WTC11 (cell line): ENCODE measurements at regions not wholly inside any gene's neighbourhood (a gene's known extent, or its start where the extent isn't known, plus 50 kb on each side); places are given as distances from the start of the nearest gene placed in this dataset.

ENCODE experiments used
- ATAC-seq: fragments of 200-7000 bp; cut with Tn5 transposase; 2 replicates; pipeline ENCODE4 v1.10.0; 2021; ENCODE audit warnings: mild to moderate bottlenecking, moderate library complexity
- CTCF ChIA-PET: fragments of 300-600 bp; sonication (Branson Sonifier 250); formaldehyde crosslinking; loops from one replicate; lab custom pipeline; 2021; ENCODE audit warnings: antibody characterized with exemption; lab: Charles Lee
- POLR2A ChIA-PET: fragments of 350-600 bp; sonication (Branson Sonifier 250); formaldehyde crosslinking; loops from one replicate; lab custom pipeline; 2021; ENCODE audit warnings: antibody characterized with exemption; lab: Charles Lee
- DNase-seq: peaks from one replicate; pipeline ENCODE4 v3.0.0; 2021; ENCODE audit warnings: low spot score
- H3K27ac Mint-ChIP-seq: 2 replicates; pipeline ENCODE4 v1.8.0; 2021; ENCODE audit warnings: mixed read lengths
- H3K27me3 Mint-ChIP-seq: 2 replicates; pipeline ENCODE4 v1.8.0; 2021; ENCODE audit warnings: low read depth, mild to moderate bottlenecking, moderate library complexity, mixed read lengths
- H3K36me3 Mint-ChIP-seq: 2 replicates; pipeline ENCODE4 v1.8.0; 2021; ENCODE audit warnings: mixed read lengths
- H3K4me1 Mint-ChIP-seq: 2 replicates; pipeline ENCODE4 v1.8.0; 2022; ENCODE audit warnings: mixed read lengths
- H3K4me3 Mint-ChIP-seq: 2 replicates; pipeline ENCODE4 v1.8.0; 2021; ENCODE audit warnings: mild to moderate bottlenecking, moderate library complexity, mixed read lengths
- H3K9me3 Mint-ChIP-seq: 2 replicates; pipeline ENCODE4 v1.8.0; 2021; ENCODE audit warnings: mixed read lengths
- CREM ChIP-seq: sonication (generic); formaldehyde crosslinking; IDR thresholded peaks from 2 replicates; pipeline ENCODE4 v1.8.1; 2022; ENCODE audit warnings: mild to moderate bottlenecking, missing genetic modification reagents, moderate library complexity
- FOXJ3 ChIP-seq: sonication (generic); formaldehyde crosslinking; IDR thresholded peaks from 2 replicates; pipeline ENCODE4 v1.9.0; 2021; ENCODE audit warnings: missing genetic modification reagents, mild to moderate bottlenecking, borderline replicate concordance
- IRF2 ChIP-seq: sonication (generic); formaldehyde crosslinking; IDR thresholded peaks from 2 replicates; pipeline ENCODE4 v1.8.0; 2022; ENCODE audit warnings: low read depth, missing genetic modification reagents, borderline replicate concordance
- MYBL2 ChIP-seq: sonication (generic); formaldehyde crosslinking; IDR thresholded peaks from 2 replicates; pipeline ENCODE4 v1.8.1; 2023; ENCODE audit warnings: mild to moderate bottlenecking, moderate library complexity, missing genetic modification reagents
- PRRX2 ChIP-seq: fragments of 250-450 bp; sonication (Bioruptor Pico); IDR thresholded peaks from 2 replicates; pipeline ENCODE4 v1.8.0; 2021; ENCODE audit warnings: mild to moderate bottlenecking
- TEAD4 ChIP-seq: sonication (generic); formaldehyde crosslinking; IDR thresholded peaks from 2 replicates; pipeline ENCODE4 v1.8.0; 2022; ENCODE audit warnings: mild to moderate bottlenecking, missing genetic modification reagents
- ZNF121 ChIP-seq: sonication (generic); formaldehyde crosslinking; IDR thresholded peaks from 2 replicates; pipeline ENCODE4 v1.8.0; 2023; ENCODE audit warnings: missing genetic modification reagents
- ZSCAN18 ChIP-seq: fragments of 250-450 bp; sonication (Bioruptor Pico); IDR thresholded peaks from 2 replicates; pipeline ENCODE4 v2.1.2; 2022; ENCODE audit warnings: mild to moderate bottlenecking, moderate library complexity
- TF ChIP-seq, protein P1 (sequence below): sonication (generic); formaldehyde crosslinking; IDR thresholded peaks from 2 replicates; pipeline ENCODE4 v1.8.0; 2022; ENCODE audit warnings: mild to moderate bottlenecking, missing genetic modification reagents
- TF ChIP-seq, protein P2 (sequence below): fragments of 250-450 bp; sonication (Bioruptor Pico); IDR thresholded peaks from 2 replicates; pipeline ENCODE4 v1.9.0; 2021; ENCODE audit warnings: mild to moderate bottlenecking, borderline replicate concordance
- TF ChIP-seq, protein P3 (sequence below): sonication (generic); formaldehyde crosslinking; IDR thresholded peaks from 2 replicates; pipeline ENCODE4 v1.8.1; 2022; ENCODE audit warnings: low read depth, mild to moderate bottlenecking, moderate library complexity, missing genetic modification reagents, borderline replicate concordance
- TF ChIP-seq, protein P4 (sequence below): sonication (generic); formaldehyde crosslinking; IDR thresholded peaks from 2 replicates; pipeline ENCODE4 v1.8.0; 2023; ENCODE audit warnings: missing genetic modification reagents, mild to moderate bottlenecking, borderline replicate concordance
- TF ChIP-seq, protein P5 (sequence below): sonication (generic); formaldehyde crosslinking; IDR thresholded peaks from 2 replicates; pipeline ENCODE4 v1.8.1; 2022; ENCODE audit warnings: missing genetic modification reagents, borderline replicate concordance
- TF ChIP-seq, protein P6 (sequence below): fragments of 250-450 bp; sonication (Bioruptor Pico); IDR thresholded peaks from 2 replicates; pipeline ENCODE4 v1.9.0; 2021; ENCODE audit warnings: mild to moderate bottlenecking

DNA sequence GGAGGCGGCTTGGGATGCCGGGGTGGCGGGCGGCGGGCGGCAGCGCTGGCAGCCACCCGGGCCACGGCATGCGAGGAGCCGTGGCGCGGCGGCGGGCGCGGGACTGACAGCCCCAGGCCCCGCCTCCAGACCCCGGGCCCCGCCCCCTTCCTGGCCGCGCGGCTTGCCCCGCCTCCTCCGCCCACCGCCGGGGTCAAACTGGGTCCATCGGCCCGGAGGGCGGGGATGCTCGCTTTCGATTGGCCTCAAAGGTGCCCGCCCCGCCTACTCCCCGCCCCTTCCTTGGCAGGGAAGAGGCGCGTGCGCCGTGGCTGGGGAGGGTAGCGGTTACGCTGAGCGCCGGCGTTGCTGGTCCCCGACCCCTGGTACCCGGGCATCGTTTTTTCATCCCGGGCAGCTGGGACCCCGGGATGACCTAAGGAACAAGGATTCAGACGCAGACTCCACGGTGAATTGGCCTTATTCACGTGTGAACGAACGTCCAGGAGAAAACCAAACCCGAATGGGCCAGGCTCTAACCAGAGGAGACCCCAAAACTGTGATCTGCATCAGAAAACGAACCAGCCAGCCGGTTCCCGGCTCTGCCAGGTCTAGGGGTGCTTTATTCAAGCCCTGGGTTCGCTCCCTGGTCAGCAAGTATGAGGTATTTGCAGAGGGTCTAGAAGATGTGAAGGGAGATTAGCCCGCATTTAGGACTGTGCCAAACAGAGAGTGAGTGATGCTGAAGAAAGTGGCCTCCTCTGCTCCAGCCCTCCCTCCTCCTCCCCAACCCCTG is 117.2 kb upstream of the GUCA2B start:
- POLR2A ChIA-PET = no interaction called here
- DNase-seq (peak; percentile 98), ATAC-seq (peak; percentile 89)
- peaks cover 30% of the 10 kb centered on the region for H3K27me3 Mint-ChIP-seq
- no peaks in the 10 kb centered on the region for H3K36me3 Mint-ChIP-seq
- CTCF ChIA-PET = interaction anchor here (1.0 to 1.7 kb wide), 3 partner anchors 14 to 224 kb away, joined by 3 to 6 read pairs (median 6); no protein-coding TSS in a partner anchor
- H3K9me3 Mint-ChIP-seq = no peaks in the 10 kb centered on the region
- TF ChIP-seq, protein P1, sequence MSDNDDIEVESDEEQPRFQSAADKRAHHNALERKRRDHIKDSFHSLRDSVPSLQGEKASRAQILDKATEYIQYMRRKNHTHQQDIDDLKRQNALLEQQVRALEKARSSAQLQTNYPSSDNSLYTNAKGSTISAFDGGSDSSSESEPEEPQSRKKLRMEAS (CRISPR knock-in tag) = peak; percentile 36; the same call in 1 of the 2 replicates
- TF ChIP-seq CREM (CRISPR knock-in tag) (no peak), FOXJ3 (CRISPR knock-in tag) (no peak), MYBL2 (CRISPR knock-in tag) (no peak), ZNF121 (CRISPR knock-in tag) (no peak)
- TF ChIP-seq, protein P2, sequence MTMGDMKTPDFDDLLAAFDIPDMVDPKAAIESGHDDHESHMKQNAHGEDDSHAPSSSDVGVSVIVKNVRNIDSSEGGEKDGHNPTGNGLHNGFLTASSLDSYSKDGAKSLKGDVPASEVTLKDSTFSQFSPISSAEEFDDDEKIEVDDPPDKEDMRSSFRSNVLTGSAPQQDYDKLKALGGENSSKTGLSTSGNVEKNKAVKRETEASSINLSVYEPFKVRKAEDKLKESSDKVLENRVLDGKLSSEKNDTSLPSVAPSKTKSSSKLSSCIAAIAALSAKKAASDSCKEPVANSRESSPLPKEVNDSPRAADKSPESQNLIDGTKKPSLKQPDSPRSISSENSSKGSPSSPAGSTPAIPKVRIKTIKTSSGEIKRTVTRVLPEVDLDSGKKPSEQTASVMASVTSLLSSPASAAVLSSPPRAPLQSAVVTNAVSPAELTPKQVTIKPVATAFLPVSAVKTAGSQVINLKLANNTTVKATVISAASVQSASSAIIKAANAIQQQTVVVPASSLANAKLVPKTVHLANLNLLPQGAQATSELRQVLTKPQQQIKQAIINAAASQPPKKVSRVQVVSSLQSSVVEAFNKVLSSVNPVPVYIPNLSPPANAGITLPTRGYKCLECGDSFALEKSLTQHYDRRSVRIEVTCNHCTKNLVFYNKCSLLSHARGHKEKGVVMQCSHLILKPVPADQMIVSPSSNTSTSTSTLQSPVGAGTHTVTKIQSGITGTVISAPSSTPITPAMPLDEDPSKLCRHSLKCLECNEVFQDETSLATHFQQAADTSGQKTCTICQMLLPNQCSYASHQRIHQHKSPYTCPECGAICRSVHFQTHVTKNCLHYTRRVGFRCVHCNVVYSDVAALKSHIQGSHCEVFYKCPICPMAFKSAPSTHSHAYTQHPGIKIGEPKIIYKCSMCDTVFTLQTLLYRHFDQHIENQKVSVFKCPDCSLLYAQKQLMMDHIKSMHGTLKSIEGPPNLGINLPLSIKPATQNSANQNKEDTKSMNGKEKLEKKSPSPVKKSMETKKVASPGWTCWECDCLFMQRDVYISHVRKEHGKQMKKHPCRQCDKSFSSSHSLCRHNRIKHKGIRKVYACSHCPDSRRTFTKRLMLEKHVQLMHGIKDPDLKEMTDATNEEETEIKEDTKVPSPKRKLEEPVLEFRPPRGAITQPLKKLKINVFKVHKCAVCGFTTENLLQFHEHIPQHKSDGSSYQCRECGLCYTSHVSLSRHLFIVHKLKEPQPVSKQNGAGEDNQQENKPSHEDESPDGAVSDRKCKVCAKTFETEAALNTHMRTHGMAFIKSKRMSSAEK (CRISPR knock-in tag) = no peak
- H3K4me1 Mint-ChIP-seq = peaks cover 10% of the 10 kb centered on the region; the same call in 1 of the 2 replicates
- H3K27ac Mint-ChIP-seq = no peak overlapping the region
- peak overlapping the region; percentile 80 for H3K4me3 Mint-ChIP-seq

- ChIA-PET CTCF (interaction anchor here (1.0 to 1.7 kb wide), 3 partner anchors 14 to 223 kb away, joined by 3 to 6 read pairs (median 6); no protein-coding TSS in a partner anchor), POLR2A (no interaction called here)
- DNase-seq = peak; percentile 64
- H3K4me1 Mint-ChIP-seq = peaks cover 10% of the 10 kb centered on the region; the same call in 1 of the 2 replicates
- no peak overlapping the region for H3K27ac Mint-ChIP-seq
- peaks cover 30% of the 10 kb centered on the region for H3K27me3 Mint-ChIP-seq
- ATAC-seq = peak; percentile 77
- peak overlapping the region; percentile 74 for H3K4me3 Mint-ChIP-seq
- no peaks in the 10 kb centered on the region for H3K9me3 Mint-ChIP-seq
- H3K36me3 Mint-ChIP-seq = no peaks in the 10 kb centered on the region
- TF ChIP-seq, protein P1 (CRISPR knock-in tag) = peak; percentile 6; the same call in 1 of the 2 replicates
- no peak for TF ChIP-seq IRF2 (CRISPR knock-in tag)
- no peak for TF ChIP-seq ZSCAN18
- no peak for TF ChIP-seq PRRX2 (CRISPR knock-in tag)
- TF ChIP-seq, protein P3, sequence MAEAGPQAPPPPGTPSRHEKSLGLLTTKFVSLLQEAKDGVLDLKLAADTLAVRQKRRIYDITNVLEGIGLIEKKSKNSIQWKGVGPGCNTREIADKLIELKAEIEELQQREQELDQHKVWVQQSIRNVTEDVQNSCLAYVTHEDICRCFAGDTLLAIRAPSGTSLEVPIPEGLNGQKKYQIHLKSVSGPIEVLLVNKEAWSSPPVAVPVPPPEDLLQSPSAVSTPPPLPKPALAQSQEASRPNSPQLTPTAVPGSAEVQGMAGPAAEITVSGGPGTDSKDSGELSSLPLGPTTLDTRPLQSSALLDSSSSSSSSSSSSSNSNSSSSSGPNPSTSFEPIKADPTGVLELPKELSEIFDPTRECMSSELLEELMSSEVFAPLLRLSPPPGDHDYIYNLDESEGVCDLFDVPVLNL (CRISPR knock-in tag) = no peak
- TF ChIP-seq, protein P4, sequence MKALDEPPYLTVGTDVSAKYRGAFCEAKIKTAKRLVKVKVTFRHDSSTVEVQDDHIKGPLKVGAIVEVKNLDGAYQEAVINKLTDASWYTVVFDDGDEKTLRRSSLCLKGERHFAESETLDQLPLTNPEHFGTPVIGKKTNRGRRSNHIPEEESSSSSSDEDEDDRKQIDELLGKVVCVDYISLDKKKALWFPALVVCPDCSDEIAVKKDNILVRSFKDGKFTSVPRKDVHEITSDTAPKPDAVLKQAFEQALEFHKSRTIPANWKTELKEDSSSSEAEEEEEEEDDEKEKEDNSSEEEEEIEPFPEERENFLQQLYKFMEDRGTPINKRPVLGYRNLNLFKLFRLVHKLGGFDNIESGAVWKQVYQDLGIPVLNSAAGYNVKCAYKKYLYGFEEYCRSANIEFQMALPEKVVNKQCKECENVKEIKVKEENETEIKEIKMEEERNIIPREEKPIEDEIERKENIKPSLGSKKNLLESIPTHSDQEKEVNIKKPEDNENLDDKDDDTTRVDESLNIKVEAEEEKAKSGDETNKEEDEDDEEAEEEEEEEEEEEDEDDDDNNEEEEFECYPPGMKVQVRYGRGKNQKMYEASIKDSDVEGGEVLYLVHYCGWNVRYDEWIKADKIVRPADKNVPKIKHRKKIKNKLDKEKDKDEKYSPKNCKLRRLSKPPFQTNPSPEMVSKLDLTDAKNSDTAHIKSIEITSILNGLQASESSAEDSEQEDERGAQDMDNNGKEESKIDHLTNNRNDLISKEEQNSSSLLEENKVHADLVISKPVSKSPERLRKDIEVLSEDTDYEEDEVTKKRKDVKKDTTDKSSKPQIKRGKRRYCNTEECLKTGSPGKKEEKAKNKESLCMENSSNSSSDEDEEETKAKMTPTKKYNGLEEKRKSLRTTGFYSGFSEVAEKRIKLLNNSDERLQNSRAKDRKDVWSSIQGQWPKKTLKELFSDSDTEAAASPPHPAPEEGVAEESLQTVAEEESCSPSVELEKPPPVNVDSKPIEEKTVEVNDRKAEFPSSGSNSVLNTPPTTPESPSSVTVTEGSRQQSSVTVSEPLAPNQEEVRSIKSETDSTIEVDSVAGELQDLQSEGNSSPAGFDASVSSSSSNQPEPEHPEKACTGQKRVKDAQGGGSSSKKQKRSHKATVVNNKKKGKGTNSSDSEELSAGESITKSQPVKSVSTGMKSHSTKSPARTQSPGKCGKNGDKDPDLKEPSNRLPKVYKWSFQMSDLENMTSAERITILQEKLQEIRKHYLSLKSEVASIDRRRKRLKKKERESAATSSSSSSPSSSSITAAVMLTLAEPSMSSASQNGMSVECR (CRISPR knock-in tag) = peak; percentile 21; the same call in 1 of the 2 replicates
- TF ChIP-seq, protein P5, sequence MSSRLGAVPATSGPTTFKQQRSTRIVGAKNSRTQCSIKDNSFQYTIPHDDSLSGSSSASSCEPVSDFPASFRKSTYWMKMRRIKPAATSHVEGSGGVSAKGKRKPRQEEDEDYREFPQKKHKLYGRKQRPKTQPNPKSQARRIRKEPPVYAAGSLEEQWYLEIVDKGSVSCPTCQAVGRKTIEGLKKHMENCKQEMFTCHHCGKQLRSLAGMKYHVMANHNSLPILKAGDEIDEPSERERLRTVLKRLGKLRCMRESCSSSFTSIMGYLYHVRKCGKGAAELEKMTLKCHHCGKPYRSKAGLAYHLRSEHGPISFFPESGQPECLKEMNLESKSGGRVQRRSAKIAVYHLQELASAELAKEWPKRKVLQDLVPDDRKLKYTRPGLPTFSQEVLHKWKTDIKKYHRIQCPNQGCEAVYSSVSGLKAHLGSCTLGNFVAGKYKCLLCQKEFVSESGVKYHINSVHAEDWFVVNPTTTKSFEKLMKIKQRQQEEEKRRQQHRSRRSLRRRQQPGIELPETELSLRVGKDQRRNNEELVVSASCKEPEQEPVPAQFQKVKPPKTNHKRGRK = no peak
- no peak for TF ChIP-seq TEAD4 (CRISPR knock-in tag)
- TF ChIP-seq, protein P6, sequence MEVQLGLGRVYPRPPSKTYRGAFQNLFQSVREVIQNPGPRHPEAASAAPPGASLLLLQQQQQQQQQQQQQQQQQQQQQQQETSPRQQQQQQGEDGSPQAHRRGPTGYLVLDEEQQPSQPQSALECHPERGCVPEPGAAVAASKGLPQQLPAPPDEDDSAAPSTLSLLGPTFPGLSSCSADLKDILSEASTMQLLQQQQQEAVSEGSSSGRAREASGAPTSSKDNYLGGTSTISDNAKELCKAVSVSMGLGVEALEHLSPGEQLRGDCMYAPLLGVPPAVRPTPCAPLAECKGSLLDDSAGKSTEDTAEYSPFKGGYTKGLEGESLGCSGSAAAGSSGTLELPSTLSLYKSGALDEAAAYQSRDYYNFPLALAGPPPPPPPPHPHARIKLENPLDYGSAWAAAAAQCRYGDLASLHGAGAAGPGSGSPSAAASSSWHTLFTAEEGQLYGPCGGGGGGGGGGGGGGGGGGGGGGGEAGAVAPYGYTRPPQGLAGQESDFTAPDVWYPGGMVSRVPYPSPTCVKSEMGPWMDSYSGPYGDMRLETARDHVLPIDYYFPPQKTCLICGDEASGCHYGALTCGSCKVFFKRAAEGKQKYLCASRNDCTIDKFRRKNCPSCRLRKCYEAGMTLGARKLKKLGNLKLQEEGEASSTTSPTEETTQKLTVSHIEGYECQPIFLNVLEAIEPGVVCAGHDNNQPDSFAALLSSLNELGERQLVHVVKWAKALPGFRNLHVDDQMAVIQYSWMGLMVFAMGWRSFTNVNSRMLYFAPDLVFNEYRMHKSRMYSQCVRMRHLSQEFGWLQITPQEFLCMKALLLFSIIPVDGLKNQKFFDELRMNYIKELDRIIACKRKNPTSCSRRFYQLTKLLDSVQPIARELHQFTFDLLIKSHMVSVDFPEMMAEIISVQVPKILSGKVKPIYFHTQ (CRISPR knock-in tag) = no peak
Measured at GRCh38 chr1:42035205-42035829, 116.6 kb upstream of the HIVEP3 start.
